Hematopoietic multipotent progenitor cell treated with erythropoietin and hydrocortisone succinate and interleukin-3 and kit ligand, for 6 days (in vitro differentiated cells): ENCODE measurements at regions not wholly inside any gene's neighbourhood (a gene's known extent, or its start where the extent isn't known, plus 50 kb on each side); places are given as distances from the start of the nearest gene placed in this dataset.

Experiments
- DNase-seq: peaks from one replicate; pipeline ENCODE4 v3.0.0-alpha.2; 2015

DNA sequence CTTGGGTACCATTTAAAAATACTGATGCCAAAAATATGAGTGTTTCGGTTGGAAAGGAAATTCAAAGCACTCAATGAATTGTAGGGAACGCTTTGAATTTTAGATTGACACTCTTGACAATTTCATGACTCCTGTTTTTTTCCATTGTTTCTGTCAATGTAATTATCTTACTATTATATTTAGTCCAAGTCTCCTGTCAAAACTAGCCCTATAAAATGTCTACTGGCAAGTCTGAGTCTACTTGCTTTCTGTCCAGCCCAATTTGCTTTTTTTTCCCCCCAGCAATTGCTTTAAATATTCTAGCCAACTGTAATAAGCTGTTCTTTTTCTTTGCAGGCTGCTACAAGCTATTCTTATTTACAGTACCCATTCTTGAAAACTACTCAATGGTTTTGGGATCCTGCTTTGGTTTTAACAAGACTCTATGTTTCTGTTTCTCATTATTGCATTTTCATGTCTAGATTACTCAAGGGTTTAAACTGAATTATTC is 1103.9 kb upstream of the GJE1 start:
- no peak for DNase-seq

DNA sequence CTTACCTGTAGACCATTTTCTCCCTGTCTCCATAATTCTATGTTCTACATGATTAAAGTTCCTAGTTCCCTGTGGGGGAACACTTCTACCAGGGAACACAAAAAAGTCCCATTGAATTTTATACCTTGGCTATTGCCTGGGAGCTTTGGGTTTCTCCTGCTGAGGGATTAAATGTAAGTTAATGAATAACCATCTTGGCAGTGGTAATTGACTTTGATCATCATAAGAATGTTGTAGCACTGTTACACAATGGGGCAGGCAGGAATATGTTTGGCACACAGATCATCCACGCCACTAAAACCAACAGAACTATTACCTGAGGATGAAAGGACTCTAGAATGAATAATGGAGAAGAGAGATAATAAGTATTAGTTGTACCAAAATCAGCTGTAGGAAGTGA is 1106.2 kb upstream of the GJE1 start:
- no peak for DNase-seq

DNA sequence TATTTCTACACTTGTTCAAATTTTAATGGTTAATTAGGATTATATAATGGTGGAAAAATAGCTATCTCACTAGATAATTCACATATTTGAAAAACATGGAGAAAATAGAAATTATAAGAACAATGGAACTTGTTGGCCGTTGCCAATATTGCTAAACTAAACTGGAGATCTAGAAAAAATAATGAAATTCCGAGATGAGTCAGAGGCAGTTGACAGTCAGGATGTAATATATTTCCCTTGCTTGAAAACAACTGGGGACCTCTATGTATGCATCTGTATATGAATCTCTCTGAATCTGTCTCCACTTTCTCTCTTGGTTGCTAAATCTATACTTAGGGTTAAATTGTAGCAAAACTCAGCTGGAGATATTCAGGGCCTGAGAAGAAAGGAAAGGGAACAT is 1108.2 kb upstream of the GJE1 start:
- no peak for DNase-seq

DNA sequence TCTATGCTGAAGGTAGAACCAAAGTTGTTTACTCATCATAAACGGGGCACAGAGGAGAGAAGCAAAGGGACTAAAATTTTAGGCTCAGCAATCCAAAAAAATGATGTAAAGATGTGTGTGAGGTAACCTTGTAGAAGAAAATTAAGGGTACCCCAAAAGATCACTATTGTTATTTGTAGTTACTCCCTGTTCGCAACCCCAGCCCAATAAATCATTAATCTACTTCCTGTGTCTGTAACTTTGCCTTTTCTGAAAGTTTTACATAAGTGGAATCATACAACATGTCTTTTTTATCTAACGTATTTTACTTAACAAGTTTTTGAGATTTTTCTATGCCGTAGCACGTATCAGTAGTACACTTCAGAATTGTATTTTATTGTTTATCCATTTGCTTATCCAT is 1114.8 kb upstream of the GJE1 start:
- no peak for DNase-seq

- no peak for DNase-seq
Observed at GRCh38 chr6:141000917-141001316, 1131.8 kb upstream of the GJE1 start.

- no peak for DNase-seq
Observed at GRCh38 chr6:140993515-140993914, 1139.2 kb upstream of the GJE1 start.

DNA sequence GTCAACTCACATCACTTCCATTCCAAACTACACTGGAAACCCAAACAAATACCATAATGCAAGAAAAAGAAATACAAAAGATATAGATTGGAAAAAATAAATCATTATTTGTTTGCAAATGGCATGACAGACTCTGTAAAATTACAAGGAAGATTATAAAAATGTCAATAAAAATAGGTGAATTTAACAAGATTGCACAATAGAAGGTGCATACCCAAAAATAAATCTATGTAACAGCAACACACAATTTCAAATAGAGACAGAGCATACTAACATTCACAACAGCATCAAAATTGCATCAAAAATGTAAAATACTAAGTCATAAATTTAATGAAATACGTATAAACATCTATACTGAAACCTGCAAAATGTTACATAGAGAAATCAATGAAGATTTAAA is 1140.0 kb upstream of the GJE1 start:
- no peak for DNase-seq

GRCh38 chr6:140988780-140989179 is 1143.9 kb upstream of the GJE1 start:
- DNase-seq: no peak

- no peak for DNase-seq
Observed at GRCh38 chr6:140987364-140988155, 1145.2 kb upstream of the GJE1 start.

GRCh38 chr6:140985679-140986275 is 1146.9 kb upstream of the GJE1 start:
- no peak for DNase-seq

- no peak for DNase-seq
Observed at GRCh38 chr6:140980265-140980887, 1152.3 kb upstream of the GJE1 start.

GRCh38 chr6:140979642-140980091 is 1153.1 kb upstream of the GJE1 start:
- no peak for DNase-seq

GRCh38 chr6:140977403-140977802 is 1155.3 kb upstream of the GJE1 start:
- no peak for DNase-seq

- no peak for DNase-seq
Observed at GRCh38 chr6:140976806-140977205, 1155.9 kb upstream of the GJE1 start.

GRCh38 chr6:140970485-140970884 is 1162.2 kb upstream of the GJE1 start:
- no peak for DNase-seq

- DNase-seq: no peak
Observed at GRCh38 chr6:140968062-140968461, 1164.7 kb upstream of the GJE1 start.

DNA sequence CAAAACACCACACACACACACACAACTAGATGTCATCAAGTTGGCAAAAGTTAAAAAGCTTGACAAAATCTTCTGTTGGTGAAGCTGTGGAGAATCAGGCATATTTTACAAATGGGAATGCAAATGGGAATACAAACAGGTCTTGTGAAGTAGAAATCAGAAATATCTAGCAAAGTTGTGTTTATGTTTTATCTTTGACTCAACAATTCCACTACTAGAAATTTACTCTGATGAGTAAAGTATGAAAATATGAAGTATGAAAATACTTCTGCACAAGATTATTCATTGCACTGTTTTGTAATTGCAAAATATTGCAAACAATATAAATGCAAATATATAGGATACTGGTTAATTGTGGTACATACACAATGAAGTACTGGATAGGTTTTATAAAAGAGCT is 1166.0 kb upstream of the GJE1 start:
- DNase-seq: no peak

DNA sequence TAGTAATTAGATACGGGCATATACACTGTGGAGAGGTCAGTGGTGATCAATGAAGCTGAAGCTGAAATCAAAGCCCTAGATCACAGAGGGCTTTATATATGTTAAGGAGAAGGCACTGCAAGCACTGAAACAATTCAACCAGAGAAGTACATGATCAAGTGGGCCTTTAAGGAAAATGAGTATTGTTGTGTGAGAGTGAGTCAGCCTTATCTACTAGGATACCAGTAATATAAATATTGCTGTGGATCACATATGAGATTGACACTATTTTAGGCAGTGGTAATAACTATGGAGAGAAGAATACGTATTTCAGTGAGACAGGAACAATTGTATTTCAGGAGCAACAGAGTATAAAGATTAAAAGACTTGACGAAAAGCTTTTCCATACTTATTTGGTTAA is 1172.2 kb upstream of the GJE1 start:
- no peak for DNase-seq

GRCh38 chr6:140957386-140957785 is 1175.3 kb upstream of the GJE1 start:
- DNase-seq: no peak

GRCh38 chr6:140956571-140957369 is 1176.0 kb upstream of the GJE1 start:
- no peak for DNase-seq

DNA sequence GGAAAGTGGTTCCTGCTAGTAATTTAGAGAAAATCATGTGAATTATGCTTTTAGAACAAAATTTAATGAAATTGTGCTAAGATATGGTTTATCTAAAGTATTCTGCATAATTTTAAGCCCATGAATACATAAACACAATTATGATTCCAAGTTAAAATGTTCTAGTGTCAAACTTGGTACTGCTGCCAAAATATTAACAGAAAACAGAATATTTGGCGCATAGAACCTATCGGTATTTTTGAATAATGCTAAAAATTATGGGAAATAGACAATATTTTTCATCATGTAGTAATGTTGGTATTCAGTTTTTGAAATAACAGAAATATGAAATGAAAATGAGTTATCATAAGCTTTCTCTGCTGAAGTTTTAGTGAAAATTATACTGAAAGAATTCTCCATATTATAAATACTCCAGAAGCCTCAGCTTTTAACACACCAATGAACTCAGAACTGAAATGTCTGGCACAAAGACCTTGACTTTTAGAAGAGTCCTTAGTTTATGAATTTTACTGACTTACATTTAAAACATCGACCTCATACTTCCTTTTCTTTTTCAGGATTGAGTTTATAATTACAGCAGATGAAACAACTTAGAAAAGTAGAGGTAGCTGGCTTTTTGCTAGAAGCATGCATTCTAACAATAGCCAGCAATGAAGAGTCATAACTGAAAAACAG is 1192.3 kb upstream of the GJE1 start:
- no peak for DNase-seq

- DNase-seq: no peak
Observed at GRCh38 chr6:140932909-140933308, 1199.8 kb upstream of the GJE1 start.

- no peak for DNase-seq
Observed at GRCh38 chr6:140931581-140931980, 1201.1 kb upstream of the GJE1 start.
